GM12892 (cell line): ENCODE measurements at regions not wholly inside any gene's neighbourhood (a gene's known extent, or its start where the extent isn't known, plus 50 kb on each side); places are given as distances from the start of the nearest gene placed in this dataset.
A peak's percentile ranks its signal among the peaks of the same experiment; 100 is the strongest.

ENCODE experiments used
- DNase-seq: peaks from one replicate; pipeline ENCODE4 v3.0.0; 2011; ENCODE audit not compliant: insufficient read length
- FAIRE-seq: peaks from 2 replicates; lab custom pipeline; 2011; peaks lifted over from hg19 to GRCh38; lab: Jason Lieb, UNC
- POLR2A ChIP-seq: IDR thresholded peaks from 2 replicates; pipeline ENCODE4 v1.6.1; 2011; ENCODE audit warnings: low read depth, low read length, control low read depth
- POLR2AphosphoS5 ChIP-seq: IDR thresholded peaks from 2 replicates; pipeline ENCODE4 v1.6.1; 2011; ENCODE audit warnings: low read depth, low read length, control low read depth
- TAF1 ChIP-seq: IDR thresholded peaks from 2 replicates; pipeline ENCODE4 v1.6.1; 2011; ENCODE audit warnings: low read depth, mild to moderate bottlenecking, control low read depth, low read length, borderline replicate concordance

DNA sequence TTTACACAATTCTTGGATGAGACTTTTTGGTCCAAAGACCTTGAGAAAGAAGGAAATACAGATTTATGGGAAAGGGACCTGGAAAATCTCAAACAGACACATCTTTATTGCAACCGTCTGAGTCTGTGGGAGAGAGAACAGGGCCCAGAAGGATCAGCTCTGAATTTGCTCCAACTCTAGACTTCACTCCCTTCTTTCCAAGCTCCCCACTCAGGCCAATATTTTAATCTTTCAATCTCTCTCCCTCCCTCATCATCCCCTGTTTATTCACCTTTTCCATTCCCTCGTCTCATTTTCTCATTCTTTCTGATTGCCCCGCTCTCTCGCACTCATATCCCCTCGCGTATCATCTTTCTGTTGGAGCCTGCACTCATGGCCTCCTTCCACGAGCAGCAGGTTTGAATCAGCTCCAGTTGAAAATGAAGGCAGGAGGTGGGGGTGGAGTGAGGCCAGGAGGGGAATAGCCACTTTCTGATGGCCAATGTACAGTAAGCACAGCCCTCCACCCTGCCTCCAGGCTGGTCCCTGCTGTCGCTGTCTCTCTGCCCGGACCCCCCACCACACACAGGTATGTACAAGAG lies 63.6 kb upstream of the BOC start:
- TF ChIP-seq POLR2AphosphoS5 (no peak), POLR2A (no peak), TAF1 (no peak)
- no peak for DNase-seq
- no peak for FAIRE-seq

DNA sequence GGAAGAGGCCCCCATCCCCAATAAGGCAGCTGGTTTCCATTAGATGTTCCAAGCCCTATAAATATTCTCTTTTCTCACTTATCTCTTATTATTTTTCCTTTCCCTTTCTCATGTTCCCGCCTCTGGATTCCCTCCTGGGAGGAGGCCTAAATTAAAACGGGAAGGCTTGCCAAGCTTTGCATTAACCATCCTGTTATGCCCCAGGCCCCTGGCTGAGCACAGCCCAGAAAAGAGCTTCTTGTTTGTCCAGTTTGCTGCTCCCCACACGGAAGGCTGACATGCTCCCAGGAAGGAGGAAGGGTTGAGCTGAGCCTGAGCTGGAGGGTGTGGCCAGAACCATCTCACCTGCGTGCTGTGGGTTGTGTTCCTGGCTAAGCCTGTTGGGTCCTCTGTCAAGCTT lies 63.1 kb upstream of the BOC start:
- FAIRE-seq: no peak
- no peak for TF ChIP-seq POLR2A
- TF ChIP-seq POLR2AphosphoS5: no peak
- TF ChIP-seq TAF1: no peak
- no peak for DNase-seq

GRCh38 chr3:113150250-113150649 lies 61.1 kb upstream of the BOC start:
- FAIRE-seq (no peak), DNase-seq (no peak)
- TF ChIP-seq POLR2AphosphoS5 (no peak), POLR2A (no peak), TAF1 (no peak)

DNA sequence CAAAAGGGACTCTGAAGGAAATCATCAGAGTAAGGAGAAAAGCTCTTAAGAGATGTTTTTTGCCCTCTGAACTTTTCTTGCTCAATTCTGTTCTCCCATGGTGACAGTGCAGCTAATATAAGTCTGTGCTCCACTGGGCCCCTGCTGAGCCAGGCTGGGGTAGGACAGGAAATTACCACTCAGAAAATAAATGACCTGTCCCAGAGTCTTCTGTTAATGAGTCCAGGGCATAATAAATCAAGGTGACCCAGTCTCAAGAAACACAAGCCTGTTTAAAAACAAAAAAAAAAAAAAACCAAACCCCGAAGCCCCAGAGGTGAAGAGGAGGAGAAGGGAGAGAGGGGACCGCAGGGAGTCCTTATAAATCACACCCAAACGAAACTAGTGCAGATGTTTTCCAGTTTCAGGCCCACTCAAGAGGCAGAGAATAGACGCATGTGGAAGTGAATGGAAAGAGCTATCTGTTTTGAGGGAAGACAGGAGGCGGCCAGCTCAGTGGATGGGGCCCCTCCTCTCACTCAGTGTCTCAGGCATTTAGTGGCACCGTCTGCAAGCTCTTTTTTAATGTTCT lies 59.8 kb upstream of the BOC start:
- FAIRE-seq: no peak
- no peak for TF ChIP-seq POLR2AphosphoS5
- TF ChIP-seq TAF1: no peak
- no peak for TF ChIP-seq POLR2A
- no peak for DNase-seq

- no peak for DNase-seq
- FAIRE-seq: no peak
- TF ChIP-seq TAF1 (no peak), POLR2A (no peak), POLR2AphosphoS5 (no peak)
Observed at GRCh38 chr3:113152849-113153248, 58.5 kb upstream of the BOC start.

DNA sequence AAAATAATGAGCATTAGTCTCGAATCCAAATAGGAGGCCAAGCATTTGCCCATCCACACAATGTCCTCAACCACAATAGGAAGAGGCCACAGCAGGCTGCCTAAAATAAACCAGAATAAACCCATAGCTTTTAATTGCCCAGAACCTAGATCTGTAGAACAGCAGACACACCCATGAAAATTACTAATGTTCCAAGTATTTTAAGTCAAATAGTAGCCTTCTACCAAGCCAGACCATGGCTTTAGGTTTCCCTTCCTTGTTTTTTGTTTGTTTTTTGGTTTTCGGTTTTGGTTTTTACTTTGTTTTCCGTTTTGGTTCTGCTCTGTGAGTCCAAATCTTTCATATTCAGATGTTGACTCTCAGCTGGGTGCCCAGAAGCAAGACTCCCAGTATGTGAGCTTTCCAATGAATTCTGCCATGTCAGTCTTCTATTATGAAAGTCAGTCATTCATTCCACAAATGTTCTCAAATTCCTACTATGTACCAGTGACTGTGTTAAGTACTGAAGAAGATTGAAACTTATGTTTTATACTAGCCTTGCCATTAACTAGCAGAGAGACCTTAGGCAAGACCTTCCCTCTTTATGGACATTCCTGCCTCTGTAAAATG lies 57.8 kb upstream of the BOC start:
- FAIRE-seq (peak; percentile 66), DNase-seq (no peak)
- TF ChIP-seq TAF1: no peak
- TF ChIP-seq POLR2AphosphoS5: no peak
- no peak for TF ChIP-seq POLR2A

GRCh38 chr3:113156816-113157333 lies 54.5 kb upstream of the BOC start:
- DNase-seq (no peak), FAIRE-seq (no peak)
- TF ChIP-seq POLR2A: no peak
- no peak for TF ChIP-seq TAF1
- no peak for TF ChIP-seq POLR2AphosphoS5

DNA sequence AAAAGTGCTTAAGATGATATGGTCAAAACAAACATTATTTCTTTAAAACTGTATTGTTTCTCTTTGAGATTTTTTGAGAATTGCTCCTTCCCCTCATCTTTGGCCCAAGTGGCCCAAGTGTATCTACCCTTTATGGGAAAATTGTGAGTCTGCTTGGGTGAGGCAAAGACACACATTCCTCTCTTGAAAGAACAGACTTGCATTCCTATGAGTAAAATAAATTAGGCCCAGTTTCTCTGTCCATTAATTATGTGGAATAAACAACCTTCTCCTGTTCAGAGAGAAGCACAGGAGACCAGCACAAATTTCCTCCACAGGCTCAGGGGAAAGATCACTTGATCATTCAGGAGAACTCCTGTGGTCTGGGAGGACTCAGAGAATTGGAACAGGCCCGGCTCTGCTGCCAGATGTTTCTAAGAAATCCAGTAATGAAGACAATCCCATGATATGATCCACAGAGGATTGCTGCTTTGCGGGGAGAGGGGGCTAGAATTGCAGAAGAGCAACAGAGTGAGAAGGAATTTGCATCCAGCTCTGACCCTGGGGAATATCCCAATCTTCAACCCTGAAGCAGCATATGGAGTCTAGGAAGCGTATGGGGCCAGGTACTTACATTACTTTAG lies 53.8 kb upstream of the BOC start:
- no peak for DNase-seq
- TF ChIP-seq POLR2A: no peak
- TF ChIP-seq POLR2AphosphoS5: no peak
- TF ChIP-seq TAF1: no peak
- FAIRE-seq: no peak

- FAIRE-seq (no peak), DNase-seq (no peak)
- no peak for TF ChIP-seq POLR2A
Observed at GRCh38 chr3:113158171-113158570, 53.2 kb upstream of the BOC start.
